ENCODE measurements at regions not wholly inside any gene's neighbourhood (a gene's known extent, or its start where the extent isn't known, plus 50 kb on each side); places are given as distances from the start of the nearest gene placed in this dataset.

- TF ChIP-seq, protein P1, sequence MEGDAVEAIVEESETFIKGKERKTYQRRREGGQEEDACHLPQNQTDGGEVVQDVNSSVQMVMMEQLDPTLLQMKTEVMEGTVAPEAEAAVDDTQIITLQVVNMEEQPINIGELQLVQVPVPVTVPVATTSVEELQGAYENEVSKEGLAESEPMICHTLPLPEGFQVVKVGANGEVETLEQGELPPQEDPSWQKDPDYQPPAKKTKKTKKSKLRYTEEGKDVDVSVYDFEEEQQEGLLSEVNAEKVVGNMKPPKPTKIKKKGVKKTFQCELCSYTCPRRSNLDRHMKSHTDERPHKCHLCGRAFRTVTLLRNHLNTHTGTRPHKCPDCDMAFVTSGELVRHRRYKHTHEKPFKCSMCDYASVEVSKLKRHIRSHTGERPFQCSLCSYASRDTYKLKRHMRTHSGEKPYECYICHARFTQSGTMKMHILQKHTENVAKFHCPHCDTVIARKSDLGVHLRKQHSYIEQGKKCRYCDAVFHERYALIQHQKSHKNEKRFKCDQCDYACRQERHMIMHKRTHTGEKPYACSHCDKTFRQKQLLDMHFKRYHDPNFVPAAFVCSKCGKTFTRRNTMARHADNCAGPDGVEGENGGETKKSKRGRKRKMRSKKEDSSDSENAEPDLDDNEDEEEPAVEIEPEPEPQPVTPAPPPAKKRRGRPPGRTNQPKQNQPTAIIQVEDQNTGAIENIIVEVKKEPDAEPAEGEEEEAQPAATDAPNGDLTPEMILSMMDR (IDR thresholded peaks at IDR 0.05) = no peak
- DNase-seq (no peak), ATAC-seq (no peak)
- no peaks in the 10 kb centered on the region for H3K36me3 ChIP-seq
- H3K9me3 ChIP-seq = no peaks in the 10 kb centered on the region
- H3K4me3 ChIP-seq = no peak overlapping the region
- H3K27ac ChIP-seq = no peak overlapping the region
- no peaks in the 10 kb centered on the region for H3K4me1 ChIP-seq
- H3K27me3 ChIP-seq = no peaks in the 10 kb centered on the region
- intact Hi-C loops (cut with DNase I) = no loop called here
These were observed 306.3 kb upstream of the FLRT2 start for GRCh38 chr14:85223667-85224066.

DNA sequence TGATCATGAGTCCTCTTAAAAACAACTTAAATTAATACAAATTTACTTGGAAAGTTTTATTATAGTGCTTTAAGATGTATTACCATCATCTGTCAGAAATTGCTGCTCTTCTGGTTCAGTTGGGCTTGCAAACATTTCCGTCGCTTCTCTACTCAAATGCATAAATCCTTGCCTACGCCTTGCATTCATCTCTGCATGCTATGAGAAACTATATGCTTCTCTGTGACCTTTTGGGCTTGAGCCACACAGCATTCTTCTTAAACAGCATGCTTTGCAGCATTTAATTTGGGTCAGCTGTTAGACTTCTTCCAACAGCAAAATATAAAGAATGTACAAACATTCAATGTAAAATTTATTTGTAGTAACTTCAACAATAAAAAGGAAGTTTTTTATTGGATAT is 305.7 kb upstream of the FLRT2 start:
- H3K4me1 ChIP-seq = no peaks in the 10 kb centered on the region
- intact Hi-C loops (cut with DNase I) = no loop called here
- H3K27ac ChIP-seq = no peak overlapping the region
- no peaks in the 10 kb centered on the region for H3K36me3 ChIP-seq
- H3K27me3 ChIP-seq = no peaks in the 10 kb centered on the region
- no peak overlapping the region for H3K4me3 ChIP-seq
- TF ChIP-seq, protein P1 (IDR thresholded peaks at IDR 0.05) = no peak
- no peaks in the 10 kb centered on the region for H3K9me3 ChIP-seq
- no peak for DNase-seq
- ATAC-seq = no peak

DNA sequence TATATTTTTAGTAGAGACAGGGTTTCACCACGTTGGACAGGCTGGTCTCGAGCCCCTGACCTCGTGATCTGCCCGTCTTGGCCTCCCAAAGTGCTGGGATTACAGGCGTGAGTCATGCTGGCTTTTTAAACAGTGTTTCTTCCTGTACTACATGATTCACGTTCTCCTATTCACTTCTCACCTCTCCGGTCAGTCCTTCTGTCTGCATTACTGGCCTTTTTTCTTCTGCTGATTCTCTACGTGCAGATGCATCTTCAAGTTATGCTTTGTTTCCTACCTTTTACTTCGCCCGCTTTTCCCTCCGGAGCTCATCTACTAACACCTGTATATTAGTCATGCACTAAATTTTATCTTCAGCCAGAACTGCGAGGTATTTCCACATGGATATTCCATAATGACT is 296.2 kb upstream of the FLRT2 start:
- DNase-seq = no peak
- TF ChIP-seq, protein P1 (IDR thresholded peaks at IDR 0.05) = no peak
- Histone ChIP-seq H3K4me3 (no peak overlapping the region), H3K9me3 (no peaks in the 10 kb centered on the region), H3K27ac (no peak overlapping the region), H3K36me3 (no peaks in the 10 kb centered on the region), H3K4me1 (no peaks in the 10 kb centered on the region), H3K27me3 (no peaks in the 10 kb centered on the region)
- no peak for ATAC-seq
- intact Hi-C loops (cut with DNase I) = no loop called here

- no peak for ATAC-seq
- DNase-seq = no peak
- intact Hi-C loops (cut with DNase I) = no loop called here
- no peaks in the 10 kb centered on the region for H3K4me1 ChIP-seq
- no peaks in the 10 kb centered on the region for H3K9me3 ChIP-seq
- no peak overlapping the region for H3K27ac ChIP-seq
- H3K36me3 ChIP-seq = no peaks in the 10 kb centered on the region
- no peak overlapping the region for H3K4me3 ChIP-seq
- TF ChIP-seq, protein P1 (IDR thresholded peaks at IDR 0.05) = no peak
- no peaks in the 10 kb centered on the region for H3K27me3 ChIP-seq
These were observed 295.6 kb upstream of the FLRT2 start for GRCh38 chr14:85234156-85235025.

- intact Hi-C loops (cut with DNase I) = no loop called here
These were observed 294.1 kb upstream of the FLRT2 start for GRCh38 chr14:85235868-85236267.

More at GRCh38 chr14:85235868-85236267, 294.1 kb upstream of the FLRT2 start:
- Histone ChIP-seq H3K9me3 (no peaks in the 10 kb centered on the region), H3K36me3 (no peaks in the 10 kb centered on the region), H3K4me1 (no peaks in the 10 kb centered on the region), H3K27me3 (no peaks in the 10 kb centered on the region), H3K4me3 (no peak overlapping the region), H3K27ac (no peak overlapping the region)
- ATAC-seq (no peak), DNase-seq (no peak)
- TF ChIP-seq, protein P1 (IDR thresholded peaks at IDR 0.05) = no peak
